Urothelium cell line (cell line): ENCODE measurements at regions not wholly inside any gene's neighbourhood (a gene's known extent, or its start where the extent isn't known, plus 50 kb on each side); places are given as distances from the start of the nearest gene placed in this dataset.

Source experiments
- DNase-seq: peaks from one replicate; pipeline ENCODE4 v3.0.0; 2011; ENCODE audit warnings: low spot score, mixed read lengths
- FAIRE-seq: peaks from 2 replicates; lab custom pipeline; 2011; peaks lifted over from hg19 to GRCh38; lab: Jason Lieb, UNC

- DNase-seq (no peak), FAIRE-seq (no peak)
Observed at GRCh38 chr4:156021298-156021697, 67.6 kb upstream of the CTSO start.

GRCh38 chr4:156019246-156019645, 65.6 kb upstream of the CTSO start:
- FAIRE-seq (no peak), DNase-seq (no peak)

GRCh38 chr4:156018383-156018782, 64.7 kb upstream of the CTSO start:
- FAIRE-seq (no peak), DNase-seq (no peak)

GRCh38 chr4:156015781-156016180, 62.1 kb upstream of the CTSO start:
- FAIRE-seq = no peak
- no peak for DNase-seq

GRCh38 chr4:156006192-156006591, 52.5 kb upstream of the CTSO start:
- no peak for FAIRE-seq

More at GRCh38 chr4:156006192-156006591, 52.5 kb upstream of the CTSO start:
- no peak for DNase-seq
